Loucy (cell line): ENCODE measurements at regions not wholly inside any gene's neighbourhood (a gene's known extent, or its start where the extent isn't known, plus 50 kb on each side); places are given as distances from the start of the nearest gene placed in this dataset.

ENCODE experiments used
- CTCF ChIP-seq: fragments of 200-600 bp; sonication (generic); conservative IDR thresholded peaks from 2 replicates; pipeline ENCODE4 v1.5.1; 2014; ENCODE audit warnings: mild to moderate bottlenecking, antibody characterized with exemption, low read length
- EZH2phosphoT487 ChIP-seq: fragments of 200-600 bp; IDR thresholded peaks from 2 replicates; pipeline ENCODE4 v1.6.1; 2018; ENCODE audit warnings: antibody characterized with exemption, mild to moderate bottlenecking, moderate library complexity, borderline replicate concordance

- no peak for TF ChIP-seq CTCF
- TF ChIP-seq EZH2phosphoT487 = no peak
These were observed 829.3 kb downstream of the SH3BGRL start for GRCh38 chrX:82031250-82031649.
